Neuronal stem cell (in vitro differentiated cells): ENCODE measurements at regions not wholly inside any gene's neighbourhood (a gene's known extent, or its start where the extent isn't known, plus 50 kb on each side); places are given as distances from the start of the nearest gene placed in this dataset.

Experiments
- DNase-seq: peaks from one replicate; pipeline ENCODE4 v3.0.0-alpha.2; 2013; ENCODE audit warnings: low spot score
- H2AFZ ChIP-seq: one replicate; pipeline ENCODE4 v1.6.1; 2013; ENCODE audit warnings: mild to moderate bottlenecking, low read length, inconsistent platforms
- H2AK5ac ChIP-seq: 2 replicates; pipeline ENCODE4 v1.6.1; 2013; ENCODE audit warnings: low read depth, mild to moderate bottlenecking, inconsistent platforms, low read length, moderate library complexity, mixed read lengths
- H2BK120ac ChIP-seq: 2 replicates; pipeline ENCODE4 v1.6.1; 2013; ENCODE audit warnings: low read depth, mild to moderate bottlenecking, inconsistent platforms, low read length, moderate library complexity, mixed read lengths
- H2BK12ac ChIP-seq: one replicate; pipeline ENCODE4 v1.6.1; 2013; ENCODE audit warnings: low read length, inconsistent platforms
- H2BK15ac ChIP-seq: 2 replicates; pipeline ENCODE4 v1.6.1; 2013; ENCODE audit warnings: mild to moderate bottlenecking, low read length, inconsistent platforms, mixed read lengths
- H2BK5ac ChIP-seq: one replicate; pipeline ENCODE4 v1.6.1; 2013; ENCODE audit warnings: inconsistent platforms, mild to moderate bottlenecking, low read length, moderate library complexity
- H3K14ac ChIP-seq: one replicate; pipeline ENCODE4 v1.6.1; 2013; ENCODE audit warnings: low read length, inconsistent platforms
- H3K18ac ChIP-seq: 2 replicates; pipeline ENCODE4 v1.6.1; 2013; ENCODE audit warnings: low read length, inconsistent platforms
- H3K23ac ChIP-seq: 2 replicates; pipeline ENCODE4 v1.6.1; 2013; ENCODE audit warnings: low read depth, mild to moderate bottlenecking, mixed read lengths, low read length, inconsistent platforms; ENCODE audit not compliant: poor library complexity
- H3K27ac ChIP-seq: replicated peaks from 3 replicates; pipeline ENCODE4 v1.5.1; 2013; ENCODE audit warnings: low read length, inconsistent platforms
- H3K27me3 ChIP-seq, 3 experiments: 2 replicates each; pipeline ENCODE4 v1.6.1; 2013; ENCODE audit warnings: low read length in 3 of 3, mild to moderate bottlenecking in 2 of 3, inconsistent platforms in 1 of 3, low read depth in 1 of 3, mixed read lengths in 1 of 3, moderate library complexity in 1 of 3; ENCODE audit not compliant: control insufficient read depth in 3 of 3, insufficient read depth in 3 of 3
- H3K36me3 ChIP-seq, 2 donors: replicated peaks in 1 of 2; 2 replicates each; pipeline ENCODE4 v1.6.1; 2013; ENCODE audit warnings: low read length in 2 of 2; ENCODE audit not compliant: control insufficient read depth in 2 of 2, insufficient read depth in 2 of 2
- H3K4ac ChIP-seq: 2 replicates; pipeline ENCODE4 v1.6.1; 2013; ENCODE audit warnings: inconsistent platforms, mild to moderate bottlenecking, low read length, moderate library complexity
- H3K4me1 ChIP-seq, 2 donors: 1 replicate in 1 of 2; 2 replicates in 1 of 2; pipeline ENCODE4 v1.6.1; 2013; ENCODE audit warnings: low read length in 2 of 2, low read depth in 1 of 2; ENCODE audit not compliant: control insufficient read depth in 2 of 2, insufficient read depth in 1 of 2
- H3K4me2 ChIP-seq: one replicate; pipeline ENCODE4 v1.6.1; 2013; ENCODE audit warnings: mild to moderate bottlenecking, low read length, inconsistent platforms; ENCODE audit not compliant: insufficient read depth, poor library complexity, severe bottlenecking
- H3K4me3 ChIP-seq, 2 donors: 2 replicates each; pipeline ENCODE4 v1.5.1; 2013; ENCODE audit warnings: low read length in 2 of 2, mild to moderate bottlenecking in 2 of 2, inconsistent platforms in 1 of 2, moderate library complexity in 1 of 2
- H3K79me1 ChIP-seq: one replicate; pipeline ENCODE4 v1.6.1; 2013; ENCODE audit warnings: low read depth, mild to moderate bottlenecking, inconsistent platforms, low read length, moderate library complexity
- H3K9ac ChIP-seq: one replicate; pipeline ENCODE4 v1.6.1; 2013; ENCODE audit warnings: mild to moderate bottlenecking, low read depth, low read length, inconsistent platforms; ENCODE audit not compliant: poor library complexity
- H3K9me3 ChIP-seq, 2 donors: replicated peaks in 1 of 2; 2 replicates each; pipeline versions ENCODE3 to v1.6.1; 2013; ENCODE audit warnings: low read length in 2 of 2, mild to moderate bottlenecking in 2 of 2, inconsistent platforms in 1 of 2, low read depth in 1 of 2, mixed read lengths in 1 of 2, moderate library complexity in 1 of 2; ENCODE audit not compliant: control insufficient read depth in 2 of 2, insufficient read depth in 1 of 2
- H4K8ac ChIP-seq: one replicate; pipeline ENCODE4 v1.6.1; 2013; ENCODE audit warnings: low read depth, mild to moderate bottlenecking, inconsistent platforms, low read length, moderate library complexity
- H4K91ac ChIP-seq: one replicate; pipeline ENCODE4 v1.6.1; 2013; ENCODE audit warnings: low read length, low read depth, mild to moderate bottlenecking, inconsistent platforms; ENCODE audit not compliant: poor library complexity
- WGBS, 2 donors: extraction: QIAGEN DNeasy Blood & Tissue Kit; methylation state at CpG; one replicate each; pipeline ENCODE4 v1.1.7; 2013; ENCODE audit warnings: missing lambda C conversion rate in 2 of 2, mixed read lengths in 1 of 2; ENCODE audit not compliant: insufficient read length in 2 of 2, insufficient replicate concordance in 1 of 2; ENCODE audit errors: extremely low coverage in 2 of 2; 5-methylcytosine and 5-hydroxymethylcytosine counted together

GRCh38 chr16:6603780-6604325 lies 728.8 kb upstream of the RBFOX1 start:
- no CpG with 5 or more reads among the region's 4 CpGs for WGBS, 2 donors
- Histone ChIP-seq H2BK5ac (no peak overlapping the region), H2BK120ac (no peak overlapping the region)

GRCh38 chr16:6602405-6602804 lies 730.2 kb upstream of the RBFOX1 start:
- H3K4ac ChIP-seq: no peak overlapping the region
- no peak overlapping the region for H4K91ac ChIP-seq
- H3K4me2 ChIP-seq: no peak overlapping the region
- no peak overlapping the region for H4K8ac ChIP-seq
- no peak overlapping the region for H3K23ac ChIP-seq
- no peak overlapping the region for H3K9ac ChIP-seq
- WGBS, 2 donors: no CpG with 5 or more reads among the region's 1 CpG
- H3K4me3 ChIP-seq: no peak overlapping the region
- no peaks in the 10 kb centered on the region for H3K4me1 ChIP-seq
- peaks cover 0 to 6% (median 0%) of the 10 kb centered on the region in 3 experiments for H3K27me3 ChIP-seq
- no peak overlapping the region for H3K27ac ChIP-seq
- H3K79me1 ChIP-seq: no peaks in the 10 kb centered on the region
- DNase-seq: no peak
- no peak overlapping the region for H2AK5ac ChIP-seq
- no peak overlapping the region for H2BK12ac ChIP-seq
- no peak overlapping the region for H2BK15ac ChIP-seq
- no peak overlapping the region for H2AFZ ChIP-seq
- H3K9me3 ChIP-seq: no peaks in the 10 kb centered on the region
- H2BK120ac ChIP-seq: no peak overlapping the region
- no peak overlapping the region for H3K14ac ChIP-seq
- no peak overlapping the region for H3K18ac ChIP-seq
- H3K36me3 ChIP-seq: no peaks in the 10 kb centered on the region
- H2BK5ac ChIP-seq: no peak overlapping the region

More at GRCh38 chr16:6603780-6604325, 728.8 kb upstream of the RBFOX1 start:
- Histone ChIP-seq H3K18ac (no peak overlapping the region), H3K23ac (no peak overlapping the region), H3K9ac (no peak overlapping the region), H4K8ac (no peak overlapping the region), H3K4me3 (no peak overlapping the region), H3K4me2 (no peak overlapping the region), H4K91ac (no peak overlapping the region), H3K36me3 (no peaks in the 10 kb centered on the region), H3K4me1 (no peaks in the 10 kb centered on the region), H2AK5ac (no peak overlapping the region), H3K4ac (no peak overlapping the region), H2AFZ (no peak overlapping the region), H3K27me3 (peaks cover 0 to 6% (median 0%) of the 10 kb centered on the region in 3 experiments), H3K27ac (no peak overlapping the region), H3K9me3 (no peaks in the 10 kb centered on the region), H3K14ac (no peak overlapping the region), H2BK12ac (no peak overlapping the region), H2BK15ac (no peak overlapping the region), H3K79me1 (no peaks in the 10 kb centered on the region)
- no peak for DNase-seq

- H2AFZ ChIP-seq: no peak overlapping the region
- no peak overlapping the region for H3K14ac ChIP-seq
- H2AK5ac ChIP-seq: no peak overlapping the region
- H3K79me1 ChIP-seq: no peaks in the 10 kb centered on the region
- no peaks in the 10 kb centered on the region for H3K9me3 ChIP-seq
- no peak overlapping the region for H3K23ac ChIP-seq
- no peak overlapping the region for H3K18ac ChIP-seq
- no peak overlapping the region for H3K9ac ChIP-seq
- DNase-seq: no peak
- no peak overlapping the region for H3K4me2 ChIP-seq
- H2BK15ac ChIP-seq: no peak overlapping the region
- peaks cover 0 to 6% (median 0%) of the 10 kb centered on the region in 3 experiments for H3K27me3 ChIP-seq
- no peak overlapping the region for H3K4ac ChIP-seq
- H3K27ac ChIP-seq: no peak overlapping the region
- no CpG with 5 or more reads among the region's 6 CpGs for WGBS, 2 donors
- no peak overlapping the region for H2BK5ac ChIP-seq
- no peak overlapping the region for H2BK120ac ChIP-seq
- no peaks in the 10 kb centered on the region for H3K4me1 ChIP-seq
- H3K36me3 ChIP-seq: no peaks in the 10 kb centered on the region
- H4K91ac ChIP-seq: no peak overlapping the region
- H4K8ac ChIP-seq: no peak overlapping the region
- no peak overlapping the region for H2BK12ac ChIP-seq
- H3K4me3 ChIP-seq: no peak overlapping the region
Measured at GRCh38 chr16:6600167-6600566, 732.5 kb upstream of the RBFOX1 start.

- no peak overlapping the region for H2BK15ac ChIP-seq
- H3K9me3 ChIP-seq: no peaks in the 10 kb centered on the region
- H2AFZ ChIP-seq: no peak overlapping the region
- H4K91ac ChIP-seq: no peak overlapping the region
- H3K4me3 ChIP-seq: no peak overlapping the region
- no peak overlapping the region for H2BK120ac ChIP-seq
- H4K8ac ChIP-seq: no peak overlapping the region
- no peak overlapping the region for H3K14ac ChIP-seq
- H2BK5ac ChIP-seq: no peak overlapping the region
- no peak overlapping the region for H3K9ac ChIP-seq
- no peak for DNase-seq
- no peak overlapping the region for H3K18ac ChIP-seq
- H3K4me2 ChIP-seq: no peak overlapping the region
- no peaks in the 10 kb centered on the region for H3K79me1 ChIP-seq
- WGBS, 2 donors: no CpG with 5 or more reads among the region's 5 CpGs
- no peaks in the 10 kb centered on the region for H3K36me3 ChIP-seq
- H3K27me3 ChIP-seq: no peaks in the 10 kb centered on the region
- no peak overlapping the region for H3K23ac ChIP-seq
- H3K27ac ChIP-seq: no peak overlapping the region
- H2AK5ac ChIP-seq: no peak overlapping the region
- peaks cover 0 to 5% of the 10 kb centered on the region in 2 donors for H3K4me1 ChIP-seq
- no peak overlapping the region for H3K4ac ChIP-seq
- no peak overlapping the region for H2BK12ac ChIP-seq
Measured at GRCh38 chr16:6593799-6594198, 738.8 kb upstream of the RBFOX1 start.
